HepG2 (cell line): ENCODE measurements at regions not wholly inside any gene's neighbourhood (a gene's known extent, or its start where the extent isn't known, plus 50 kb on each side); places are given as distances from the start of the nearest gene placed in this dataset.

ENCODE experiments used
- ADNP ChIP-seq: sonication (generic); formaldehyde crosslinking; IDR thresholded peaks from 2 replicates; pipeline ENCODE4 v1.4.0; 2020; ENCODE audit warnings: missing genetic modification reagents
- HIC2 ChIP-seq: sonication (generic); formaldehyde crosslinking; IDR thresholded peaks from 2 replicates; pipeline ENCODE4 v1.9.0; 2022; ENCODE audit warnings: low read depth, missing genetic modification reagents
- KDM1A ChIP-seq: IDR thresholded peaks from 2 replicates; pipeline ENCODE4 v1.6.1; 2016; ENCODE audit warnings: missing compliant biosample characterization
- RAD21 ChIP-seq: fragments of 450-650 bp; formaldehyde crosslinking; IDR thresholded peaks from 2 replicates; pipeline ENCODE4 v1.5.0; 2020; ENCODE audit warnings: mild to moderate bottlenecking
- RBFOX2 ChIP-seq: fragments of 200-400 bp; formaldehyde crosslinking; IDR thresholded peaks from 2 replicates; pipeline ENCODE4 v1.6.1; 2017; ENCODE audit warnings: low read depth, mild to moderate bottlenecking, low read length
- SOX6 ChIP-seq, 2 experiments: fragments of 450-650 bp in 1 of 2; sonication (generic) in 1 of 2; formaldehyde crosslinking in 1 of 2; IDR thresholded peaks; 2 replicates each; pipeline versions ENCODE4 v1.4.0 to v1.6.1; 2017 to 2020; ENCODE audit warnings: antibody characterized with exemption in 1 of 2, mild to moderate bottlenecking in 1 of 2, missing genetic modification reagents in 1 of 2
- THAP9 ChIP-seq: sonication (generic); formaldehyde crosslinking; IDR thresholded peaks from 2 replicates; pipeline ENCODE4; 2020; ENCODE audit warnings: missing genetic modification reagents, mild to moderate bottlenecking, borderline replicate concordance
- THYN1 ChIP-seq: sonication (generic); formaldehyde crosslinking; IDR thresholded peaks from 2 replicates; pipeline ENCODE4 v1.8.1; 2023; ENCODE audit warnings: low read depth, mild to moderate bottlenecking, moderate library complexity, missing genetic modification reagents, borderline replicate concordance
- ZFX ChIP-seq: sonication (generic); formaldehyde crosslinking; IDR thresholded peaks from 2 replicates; pipeline ENCODE4 v1.4.0; 2020; ENCODE audit warnings: mild to moderate bottlenecking, low read depth, missing genetic modification reagents, moderate library complexity
- ZNF329 ChIP-seq: sonication (generic); formaldehyde crosslinking; IDR thresholded peaks from 2 replicates; pipeline ENCODE4 v1.9.0; 2021; ENCODE audit warnings: low read depth, mild to moderate bottlenecking, missing genetic modification reagents
- ZNF687 ChIP-seq: sonication (generic); formaldehyde crosslinking; IDR thresholded peaks from 2 replicates; pipeline ENCODE4 v1.5.1; 2020; ENCODE audit warnings: mild to moderate bottlenecking, missing genetic modification reagents, moderate library complexity
- ZNF782 ChIP-seq: sonication (generic); formaldehyde crosslinking; IDR thresholded peaks from 2 replicates; pipeline ENCODE4 v1.4.0; 2020; ENCODE audit warnings: missing genetic modification reagents, mild to moderate bottlenecking, borderline replicate concordance
- TF ChIP-seq, protein P1 (sequence below): sonication (generic); formaldehyde crosslinking; IDR thresholded peaks from 2 replicates; pipeline ENCODE4 v1.5.0; 2020; ENCODE audit warnings: mild to moderate bottlenecking, missing genetic modification reagents

- TF ChIP-seq HIC2 (CRISPR knock-in tag), result no peak
- no peak for TF ChIP-seq ADNP
- TF ChIP-seq ZNF687, result no peak
- TF ChIP-seq RAD21 (CRISPR knock-in tag), result no peak
- TF ChIP-seq THAP9 (CRISPR knock-in tag), result no peak
- TF ChIP-seq KDM1A, result no peak
- TF ChIP-seq THYN1, result no peak
- TF ChIP-seq SOX6 (IDR thresholded peaks at IDR 0.05), result no peak
- TF ChIP-seq SOX6 (CRISPR knock-in tag; IDR thresholded peaks at IDR 0.05), result peak; percentile 70
- no peak for TF ChIP-seq ZNF782 (CRISPR knock-in tag)
- TF ChIP-seq, protein P1, sequence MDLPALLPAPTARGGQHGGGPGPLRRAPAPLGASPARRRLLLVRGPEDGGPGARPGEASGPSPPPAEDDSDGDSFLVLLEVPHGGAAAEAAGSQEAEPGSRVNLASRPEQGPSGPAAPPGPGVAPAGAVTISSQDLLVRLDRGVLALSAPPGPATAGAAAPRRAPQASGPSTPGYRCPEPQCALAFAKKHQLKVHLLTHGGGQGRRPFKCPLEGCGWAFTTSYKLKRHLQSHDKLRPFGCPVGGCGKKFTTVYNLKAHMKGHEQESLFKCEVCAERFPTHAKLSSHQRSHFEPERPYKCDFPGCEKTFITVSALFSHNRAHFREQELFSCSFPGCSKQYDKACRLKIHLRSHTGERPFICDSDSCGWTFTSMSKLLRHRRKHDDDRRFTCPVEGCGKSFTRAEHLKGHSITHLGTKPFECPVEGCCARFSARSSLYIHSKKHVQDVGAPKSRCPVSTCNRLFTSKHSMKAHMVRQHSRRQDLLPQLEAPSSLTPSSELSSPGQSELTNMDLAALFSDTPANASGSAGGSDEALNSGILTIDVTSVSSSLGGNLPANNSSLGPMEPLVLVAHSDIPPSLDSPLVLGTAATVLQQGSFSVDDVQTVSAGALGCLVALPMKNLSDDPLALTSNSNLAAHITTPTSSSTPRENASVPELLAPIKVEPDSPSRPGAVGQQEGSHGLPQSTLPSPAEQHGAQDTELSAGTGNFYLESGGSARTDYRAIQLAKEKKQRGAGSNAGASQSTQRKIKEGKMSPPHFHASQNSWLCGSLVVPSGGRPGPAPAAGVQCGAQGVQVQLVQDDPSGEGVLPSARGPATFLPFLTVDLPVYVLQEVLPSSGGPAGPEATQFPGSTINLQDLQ (CRISPR knock-in tag), result no peak
- TF ChIP-seq ZNF329, result no peak
- no peak for TF ChIP-seq RBFOX2
- 0 out of 2 replicates have a peak, but pooled peaks have one; percentile 23 for TF ChIP-seq ZFX (CRISPR knock-in tag)
These were observed 77.4 kb upstream of the NPAS2 start (continued) for GRCh38 chr2:100742277-100743254.
